GM19240 (cell line): ENCODE measurements at regions not wholly inside any gene's neighbourhood (a gene's known extent, or its start where the extent isn't known, plus 50 kb on each side); places are given as distances from the start of the nearest gene placed in this dataset.

ENCODE experiments used
- DNase-seq: peaks from one replicate; pipeline ENCODE4 v3.0.0; 2011; ENCODE audit warnings: low spot score; ENCODE audit not compliant: insufficient read length

DNA sequence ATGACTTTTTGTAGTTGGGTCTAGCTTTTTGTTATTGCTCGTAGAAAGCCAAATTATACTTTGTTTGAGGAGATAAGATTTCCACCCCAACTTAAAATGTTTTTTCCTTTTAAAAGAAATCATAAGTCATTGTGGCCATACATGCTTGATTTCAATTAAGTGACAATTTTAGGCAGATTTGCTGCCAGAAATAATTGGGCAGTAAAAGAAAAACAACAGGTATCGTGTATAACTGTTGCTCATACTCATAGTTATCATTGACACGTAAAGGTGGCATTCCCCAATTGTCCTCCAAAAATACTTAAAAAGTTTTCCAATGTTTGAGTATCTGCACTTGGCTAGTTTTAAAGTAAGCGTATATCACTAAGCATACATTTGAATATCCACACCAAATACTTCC, 313.0 kb downstream of the TEX29 start:
- DNase-seq: no peak

DNA sequence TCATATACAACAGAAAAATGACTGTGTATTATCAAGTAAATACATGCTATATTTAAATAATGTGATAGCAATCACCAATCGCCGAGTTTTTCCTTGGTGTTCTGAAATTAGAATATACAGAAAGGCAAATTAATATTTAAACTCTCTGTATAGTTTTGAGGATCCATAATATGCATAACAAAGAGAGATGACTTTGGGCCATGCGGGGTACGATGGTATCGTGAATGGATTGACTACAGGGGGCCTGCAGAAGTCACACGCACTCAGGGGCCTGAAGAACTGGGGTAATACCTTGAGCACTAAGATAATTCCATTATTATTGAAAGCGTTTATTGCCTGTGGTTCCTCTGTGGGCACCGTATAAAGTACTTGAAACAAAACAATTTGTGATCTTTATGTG, 314.0 kb downstream of the TEX29 start:
- no peak for DNase-seq

DNA sequence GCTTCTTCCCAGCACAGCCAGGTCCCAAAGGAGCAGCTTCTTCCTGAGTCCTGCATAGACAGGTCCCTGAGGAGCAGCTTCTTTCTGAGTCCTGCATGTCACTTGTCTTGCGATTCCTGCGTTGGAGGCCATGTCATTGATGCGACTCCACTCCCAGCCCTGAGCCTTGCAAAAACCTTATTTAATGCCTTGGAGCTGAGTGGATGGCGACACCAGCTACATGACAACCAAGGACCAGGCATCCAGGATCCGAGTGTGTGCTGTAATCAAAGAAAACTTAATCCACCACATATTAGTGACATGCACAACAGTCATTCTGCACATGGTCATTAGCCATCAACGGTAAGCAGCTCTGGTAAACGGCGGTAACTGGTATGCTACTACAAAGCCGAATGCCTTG, 315.8 kb downstream of the TEX29 start:
- no peak for DNase-seq

DNA sequence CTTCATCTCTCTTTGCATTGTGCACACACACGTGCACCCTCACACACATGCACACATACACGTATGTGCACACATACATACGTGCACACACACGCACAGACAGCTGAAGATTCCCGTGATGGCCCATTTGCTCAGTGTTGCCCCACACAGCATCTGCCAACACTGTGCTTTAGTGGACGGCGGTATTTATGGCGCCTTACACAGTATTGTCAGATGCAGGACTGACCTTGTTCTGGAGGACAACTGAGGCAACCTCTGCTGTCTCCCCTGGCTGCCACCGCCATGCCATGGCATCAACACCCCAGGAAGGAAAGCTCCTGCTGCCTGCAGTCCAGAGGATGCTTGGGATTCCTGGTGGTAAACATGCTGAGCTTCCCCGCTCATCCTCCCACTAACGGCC, 316.4 kb downstream of the TEX29 start:
- DNase-seq: no peak

DNA sequence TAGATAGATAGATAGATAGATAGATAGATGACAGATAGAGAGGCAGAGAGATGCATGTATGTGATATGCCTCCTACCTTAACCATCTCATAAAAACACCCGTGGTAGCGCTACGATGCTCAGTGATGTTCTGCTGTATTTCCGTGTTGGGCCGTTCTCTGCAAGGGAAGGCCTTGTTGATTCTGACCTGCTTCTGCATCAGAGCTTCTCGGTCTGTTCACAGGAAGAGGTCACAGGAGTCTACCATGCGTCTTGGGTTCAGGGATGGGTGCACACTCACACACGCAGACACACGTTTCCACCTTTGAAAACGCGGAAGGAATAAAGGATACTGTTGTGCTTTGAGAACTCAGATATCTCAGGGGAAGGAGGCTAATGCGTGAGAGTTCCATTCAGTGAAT, 316.9 kb downstream of the TEX29 start:
- DNase-seq: no peak

DNA sequence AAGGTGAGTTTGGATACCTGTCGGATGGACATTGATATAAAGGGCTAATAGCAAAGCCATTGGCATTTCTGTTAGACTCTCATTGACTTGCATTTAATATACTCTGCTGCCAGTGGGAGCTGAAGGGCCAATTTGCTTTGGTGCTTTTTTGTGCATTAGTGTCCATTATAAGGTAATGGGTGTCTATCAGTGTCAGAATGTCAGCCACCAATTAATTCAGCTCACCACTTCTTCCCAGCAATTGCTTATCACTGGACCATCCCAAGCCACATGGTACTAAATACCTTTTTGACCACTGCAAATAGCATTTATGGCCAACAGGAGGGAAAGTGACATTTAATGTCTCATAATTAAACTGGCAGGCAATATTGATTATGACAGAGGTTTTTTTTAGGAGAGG, 317.8 kb downstream of the TEX29 start:
- DNase-seq: no peak

DNA sequence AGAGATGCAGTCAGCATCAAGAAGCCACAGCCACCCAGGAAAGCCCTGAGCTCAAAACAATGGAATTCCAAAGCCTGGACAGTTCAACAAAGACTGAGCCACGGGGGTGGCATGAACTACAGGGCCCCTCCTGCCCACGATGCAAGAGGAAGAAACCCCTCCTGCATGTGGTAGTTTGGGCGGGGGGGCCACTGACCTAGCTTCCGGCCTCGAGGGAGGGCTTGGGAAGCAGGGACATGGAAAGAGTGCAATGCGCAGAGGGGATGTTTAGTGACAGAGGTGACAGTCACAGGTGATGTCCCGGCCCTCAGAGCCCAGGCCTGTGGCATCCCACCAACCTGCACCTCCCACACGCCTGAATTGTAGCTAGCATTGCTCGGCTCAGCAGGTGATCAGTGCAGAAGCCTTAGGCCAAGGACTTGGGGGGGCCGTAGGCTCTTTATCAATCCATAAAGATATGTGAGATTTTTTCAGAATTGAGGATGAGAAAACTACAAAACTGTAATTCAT, 318.8 kb downstream of the TEX29 start:
- no peak for DNase-seq

DNA sequence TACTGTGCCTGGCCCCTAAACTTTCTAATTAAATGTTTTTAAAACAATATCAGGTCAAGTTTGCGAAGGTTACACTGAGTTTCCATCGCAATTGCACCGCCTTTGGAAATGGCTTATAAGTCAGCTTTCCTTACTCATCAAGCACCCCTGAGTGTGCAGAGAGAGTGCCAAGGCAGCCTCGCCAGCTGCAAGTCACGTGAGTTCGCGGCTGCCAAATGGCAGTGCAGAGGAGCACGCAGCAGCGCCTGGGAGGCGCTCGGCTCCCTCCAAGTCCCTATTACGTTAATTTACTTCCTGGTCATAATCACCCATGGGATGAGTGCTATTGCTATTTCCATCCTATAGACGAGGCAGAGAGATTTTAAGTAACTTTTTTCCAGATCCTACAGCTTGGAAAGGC, 319.6 kb downstream of the TEX29 start:
- DNase-seq: no peak

DNA sequence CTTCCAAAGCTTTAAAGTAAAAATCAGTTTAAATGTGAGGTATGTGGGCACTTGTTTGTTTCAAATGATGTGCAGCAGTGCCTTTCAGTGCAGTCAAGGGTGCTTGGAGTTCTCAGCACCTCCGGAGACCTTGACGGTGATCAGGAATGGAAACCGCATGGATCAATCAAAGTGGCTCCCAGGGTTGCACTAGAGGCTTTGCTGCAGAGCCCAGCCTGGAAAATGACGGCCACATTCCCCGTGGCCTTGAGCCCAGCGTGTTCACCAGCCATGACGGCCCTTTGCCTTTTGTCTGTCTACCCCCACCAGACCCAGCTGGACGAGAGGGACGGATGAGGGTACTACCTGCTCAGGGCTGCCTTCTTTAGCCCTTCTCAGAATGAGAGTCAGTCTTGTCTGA, 320.0 kb downstream of the TEX29 start:
- DNase-seq: no peak

DNA sequence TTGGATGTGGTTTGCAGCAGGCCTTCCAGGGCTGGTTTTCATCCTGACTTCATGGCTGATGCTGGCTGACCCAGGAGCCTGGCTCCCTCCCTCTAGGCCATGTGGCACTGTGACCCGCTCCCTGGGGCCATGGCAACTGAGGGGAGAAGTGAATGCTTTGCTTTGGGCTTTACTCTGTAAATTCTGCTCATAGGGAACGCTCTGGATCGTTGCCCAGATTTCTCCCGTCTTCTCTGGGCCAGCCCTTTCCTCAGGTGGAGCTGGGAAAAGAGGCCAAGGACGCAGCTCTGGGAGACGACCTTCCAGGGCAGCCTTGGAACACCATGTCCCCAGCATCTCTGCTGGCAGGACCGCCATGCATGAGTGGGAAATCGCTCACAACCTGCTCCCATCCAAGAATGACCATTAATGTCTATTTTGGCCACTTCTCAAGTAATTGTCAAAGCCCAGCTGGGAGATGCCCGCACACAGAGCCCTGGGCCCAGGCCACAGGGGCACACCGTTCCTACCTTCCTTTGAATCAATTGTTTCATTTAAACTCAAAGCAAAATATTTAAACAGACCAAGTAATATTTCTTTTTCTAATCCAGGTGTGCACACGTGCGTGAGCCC, 321.8 kb downstream of the TEX29 start:
- DNase-seq: no peak

DNA sequence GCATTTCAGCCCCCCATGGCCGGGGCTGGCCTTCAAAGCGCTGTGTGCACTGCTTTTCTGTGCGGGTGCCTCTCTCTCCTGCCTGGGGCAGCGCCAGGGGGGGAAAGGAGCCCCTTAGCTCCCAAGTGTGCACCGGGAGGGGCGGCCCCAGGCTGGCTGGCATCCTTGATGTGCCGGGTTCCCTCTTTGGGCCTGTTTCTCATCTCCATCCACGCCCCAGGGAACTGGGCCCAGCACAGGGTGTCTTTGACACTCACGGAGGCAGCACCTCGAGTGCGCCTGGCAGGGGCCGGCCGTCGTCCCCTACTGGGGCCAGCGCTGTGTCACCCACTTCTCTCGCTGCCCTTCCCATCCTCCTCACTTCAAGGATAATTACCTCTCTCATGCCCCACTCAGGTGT, 324.3 kb downstream of the TEX29 start:
- no peak for DNase-seq

DNA sequence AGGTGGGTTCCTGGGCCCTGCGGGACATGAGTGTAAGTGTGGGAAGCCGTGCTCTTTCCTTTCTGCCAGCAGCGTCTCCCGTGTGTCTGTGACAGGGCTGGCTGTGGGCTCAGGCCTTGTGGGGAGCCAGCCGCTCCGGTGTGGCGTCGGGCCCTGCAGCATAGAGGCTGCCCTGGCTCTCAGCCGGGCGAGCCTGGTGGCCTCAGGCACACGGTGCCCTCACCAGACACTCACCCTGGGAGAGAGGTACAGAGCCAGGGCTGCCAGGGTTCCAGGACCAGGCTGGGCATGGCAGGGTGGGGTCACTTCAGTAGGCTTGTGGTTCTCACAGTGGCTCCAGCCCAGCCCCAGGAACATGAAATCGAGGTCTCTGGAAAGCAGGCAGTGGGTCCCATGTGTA, 324.8 kb downstream of the TEX29 start:
- no peak for DNase-seq

DNA sequence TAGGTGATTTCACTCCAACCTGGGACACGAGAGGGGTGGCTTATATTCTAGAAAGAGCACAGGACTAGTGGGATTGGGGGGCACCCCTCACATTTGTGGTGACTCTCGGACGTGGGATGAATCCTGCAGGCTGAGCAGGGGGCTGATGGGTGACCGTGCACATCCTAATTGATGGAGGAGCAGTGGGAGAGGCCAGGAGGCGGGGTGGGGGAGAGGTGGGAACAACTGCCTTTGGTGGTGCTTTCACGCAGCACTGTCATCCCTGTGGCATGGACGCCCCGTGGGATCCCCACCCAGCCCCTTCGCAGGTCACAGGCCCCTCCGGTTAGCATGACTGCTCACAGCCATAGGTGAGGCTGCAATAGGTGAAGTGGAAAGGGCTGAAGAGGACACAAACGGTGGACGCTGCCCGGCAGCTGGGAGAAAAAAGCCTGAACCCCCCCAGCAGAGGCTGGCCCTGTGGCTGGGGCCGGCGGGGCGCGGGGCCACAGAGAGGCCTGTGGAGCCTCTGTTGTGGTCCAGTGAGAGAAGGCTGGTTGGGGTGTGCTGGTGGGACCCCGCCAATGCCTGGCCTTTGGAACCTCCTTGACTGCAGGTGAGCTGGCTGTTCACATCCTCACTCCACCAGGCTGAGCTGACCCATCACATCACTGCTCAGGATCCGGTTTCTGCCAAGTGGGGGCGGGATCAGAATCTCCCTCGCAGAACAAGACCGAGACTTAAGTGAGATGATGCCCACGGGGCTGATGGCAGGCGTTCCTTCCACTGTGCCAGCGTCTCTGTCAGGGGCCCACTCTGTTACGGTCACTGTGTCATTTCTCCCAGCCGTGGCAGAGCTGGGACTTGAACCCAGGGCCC, 325.4 kb downstream of the TEX29 start:
- no peak for DNase-seq

DNA sequence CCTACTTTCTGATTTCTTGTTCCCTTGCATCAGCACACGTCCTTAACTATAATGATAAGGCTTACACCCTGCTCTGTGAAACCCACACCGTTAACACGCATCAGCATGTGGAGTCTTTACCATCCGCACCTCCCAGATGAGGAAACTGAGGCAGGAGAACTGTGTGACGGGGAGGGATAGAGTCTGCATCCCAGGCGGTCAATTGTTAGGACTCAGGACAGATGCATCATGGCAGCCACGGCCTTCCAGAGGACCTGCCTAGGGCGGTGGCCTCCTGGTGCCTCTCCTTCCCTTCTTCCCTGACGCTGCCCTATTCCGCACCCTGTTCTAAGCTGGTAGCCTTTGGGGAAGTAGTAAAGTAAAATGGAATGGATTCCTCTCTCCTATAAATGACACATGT, 326.0 kb downstream of the TEX29 start:
- DNase-seq: no peak

DNA sequence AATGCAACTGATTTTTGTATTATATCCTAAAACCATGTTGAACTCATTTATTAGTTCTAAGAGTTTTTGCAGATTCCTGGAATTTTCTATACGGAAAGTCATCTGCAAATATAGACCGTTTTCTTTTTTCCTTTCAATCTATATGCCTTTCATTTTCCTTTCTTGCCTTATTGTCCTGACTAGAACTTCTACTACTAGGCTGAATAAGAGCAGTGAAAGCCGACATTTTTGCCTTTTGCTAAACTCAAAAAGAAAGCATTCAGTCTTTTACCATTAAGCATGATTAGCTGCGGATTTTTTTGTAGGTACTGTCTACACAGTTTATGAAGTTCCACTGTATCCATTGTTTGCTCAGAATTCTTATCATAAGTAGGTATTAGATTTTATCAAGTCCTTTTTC, 328.4 kb downstream of the TEX29 start:
- no peak for DNase-seq

DNA sequence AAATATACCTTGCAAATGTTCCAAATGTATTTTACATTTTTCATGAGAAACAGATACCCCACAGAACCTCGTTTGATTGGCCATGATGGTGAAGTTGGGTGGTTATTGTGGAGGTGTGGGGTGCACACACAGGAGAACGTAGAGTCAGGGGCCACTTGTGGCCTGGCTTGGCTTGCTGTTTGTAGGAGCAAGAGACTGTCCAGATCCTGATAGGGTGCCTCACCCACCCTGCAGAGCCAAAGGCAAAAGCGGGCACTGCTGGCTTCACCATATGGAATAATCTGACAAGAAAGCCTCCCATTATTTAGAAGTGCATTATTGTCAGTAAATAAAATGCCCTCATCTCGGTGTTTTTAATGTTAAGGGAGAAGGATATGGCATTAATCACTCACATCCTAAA, 330.2 kb downstream of the TEX29 start:
- no peak for DNase-seq

DNA sequence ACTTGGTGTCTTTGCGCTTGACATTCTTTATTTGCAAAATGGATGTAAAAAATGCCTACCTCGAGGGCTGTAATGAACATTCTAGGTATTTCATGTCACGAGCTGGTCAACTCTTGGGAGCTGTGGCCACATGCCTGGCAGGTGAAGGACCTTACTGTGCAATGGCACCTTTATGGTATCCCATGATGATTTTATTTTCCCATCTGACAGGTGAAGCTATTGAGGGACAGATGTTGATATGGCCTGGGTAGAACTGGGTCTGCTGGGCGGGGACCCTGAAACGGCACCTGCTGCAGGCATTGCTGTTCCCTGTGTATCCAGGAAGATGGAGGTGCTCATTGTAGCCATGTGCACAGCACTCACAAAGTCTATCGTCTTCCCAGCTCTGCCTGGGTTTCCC, 332.2 kb downstream of the TEX29 start:
- DNase-seq: no peak

DNA sequence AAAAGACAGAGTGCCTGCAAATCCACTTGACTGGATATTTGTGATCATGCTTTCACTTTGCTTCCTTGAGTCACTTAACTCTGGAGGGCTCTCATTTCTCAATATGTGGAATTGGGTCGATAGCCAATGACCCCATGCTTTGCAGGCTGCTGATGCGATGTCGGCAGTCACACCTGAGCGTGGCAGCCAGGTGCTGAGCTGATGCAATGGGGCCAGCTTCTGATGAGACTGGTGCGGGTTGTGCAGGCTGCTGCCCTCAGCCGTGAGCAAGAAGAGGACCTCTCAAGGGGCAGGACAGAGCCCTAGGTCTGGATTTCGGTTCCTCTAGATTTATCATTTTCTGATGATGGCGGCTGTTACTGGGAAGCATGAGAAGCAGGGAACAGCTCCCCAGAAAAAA, 334.1 kb downstream of the TEX29 start:
- no peak for DNase-seq

DNA sequence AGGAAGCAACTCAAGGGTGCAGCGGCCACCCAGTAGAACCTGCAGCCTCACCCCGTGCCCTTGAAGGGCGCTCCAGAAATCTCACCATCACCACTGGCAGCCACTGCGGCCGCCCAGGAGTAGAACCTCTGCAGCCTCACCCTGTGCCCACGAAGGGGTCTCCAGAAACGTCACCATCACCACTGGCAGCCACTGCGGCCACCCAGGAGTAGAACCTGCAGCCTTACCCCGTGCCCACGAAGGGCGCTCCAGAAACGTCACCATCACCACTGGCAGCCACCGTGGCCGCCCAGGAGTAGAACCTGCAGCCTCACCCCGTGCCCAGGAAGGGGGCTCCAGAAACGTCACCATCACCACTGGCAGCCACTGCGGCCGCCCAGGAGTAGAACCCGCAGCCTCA, 336.0 kb downstream of the TEX29 start:
- DNase-seq: no peak

DNA sequence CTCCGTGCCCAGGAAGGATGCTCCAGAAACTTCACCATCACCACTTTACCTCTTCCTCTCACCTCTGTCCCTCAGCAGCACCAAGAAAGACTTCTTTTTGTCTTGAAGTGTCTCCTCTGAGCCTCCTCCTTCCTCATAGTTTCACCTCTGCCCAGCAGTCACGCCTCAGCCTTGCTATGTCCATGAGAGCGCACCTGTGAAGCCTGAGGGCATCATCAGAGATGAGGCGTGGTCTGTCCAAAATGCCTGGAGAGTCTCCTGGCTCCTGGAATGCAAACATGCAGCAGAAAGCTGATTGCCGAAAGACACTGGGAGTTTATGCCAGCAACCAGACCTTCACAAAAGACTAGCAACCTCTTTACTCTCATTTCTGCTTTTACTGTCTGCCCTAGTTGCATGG, 336.6 kb downstream of the TEX29 start:
- no peak for DNase-seq

DNA sequence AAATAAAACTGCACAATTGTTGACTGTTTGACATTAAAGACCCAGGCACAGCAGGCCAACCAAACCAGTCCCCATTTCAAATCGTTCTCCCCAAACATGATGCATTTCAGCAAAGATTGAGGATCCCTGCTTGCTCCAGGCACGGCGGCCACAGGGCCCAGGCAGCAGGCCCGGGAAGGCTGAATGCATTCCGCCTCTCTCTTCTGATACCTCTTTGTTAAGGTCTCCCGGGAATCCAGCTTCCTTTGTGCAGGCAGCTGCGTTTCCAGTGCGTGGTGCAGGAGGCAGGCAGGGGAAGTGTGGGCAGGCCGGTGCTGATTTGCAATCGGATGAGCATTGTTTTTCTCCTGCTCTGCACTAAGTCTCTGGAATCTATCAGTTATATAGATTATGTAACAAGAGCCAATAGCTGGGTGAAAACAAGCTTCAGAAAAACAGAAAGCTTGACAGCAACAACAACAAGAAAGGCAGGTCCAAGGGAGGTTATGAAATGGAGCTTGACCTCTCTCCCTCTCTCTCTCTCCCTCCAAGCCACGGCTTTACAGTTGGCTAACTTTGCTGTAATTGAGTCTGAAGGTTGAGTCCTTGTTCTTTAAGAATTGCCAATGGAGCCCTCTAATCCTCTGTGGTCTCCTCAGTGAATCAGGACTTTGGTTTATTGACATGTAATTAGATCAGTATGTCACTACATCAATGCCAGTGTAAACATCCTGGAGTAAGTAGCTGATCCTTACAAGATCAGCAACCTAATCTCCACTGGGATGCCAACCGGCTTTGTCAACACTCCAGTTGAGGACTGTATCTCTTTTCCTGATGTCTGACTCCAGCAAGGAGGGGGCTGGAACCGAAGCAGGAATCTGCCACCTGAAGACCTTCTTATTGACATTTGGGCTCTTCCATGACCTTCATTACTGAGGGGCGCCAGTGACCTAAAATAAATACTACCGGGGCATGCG, 338.0 kb downstream of the TEX29 start:
- DNase-seq: no peak

DNA sequence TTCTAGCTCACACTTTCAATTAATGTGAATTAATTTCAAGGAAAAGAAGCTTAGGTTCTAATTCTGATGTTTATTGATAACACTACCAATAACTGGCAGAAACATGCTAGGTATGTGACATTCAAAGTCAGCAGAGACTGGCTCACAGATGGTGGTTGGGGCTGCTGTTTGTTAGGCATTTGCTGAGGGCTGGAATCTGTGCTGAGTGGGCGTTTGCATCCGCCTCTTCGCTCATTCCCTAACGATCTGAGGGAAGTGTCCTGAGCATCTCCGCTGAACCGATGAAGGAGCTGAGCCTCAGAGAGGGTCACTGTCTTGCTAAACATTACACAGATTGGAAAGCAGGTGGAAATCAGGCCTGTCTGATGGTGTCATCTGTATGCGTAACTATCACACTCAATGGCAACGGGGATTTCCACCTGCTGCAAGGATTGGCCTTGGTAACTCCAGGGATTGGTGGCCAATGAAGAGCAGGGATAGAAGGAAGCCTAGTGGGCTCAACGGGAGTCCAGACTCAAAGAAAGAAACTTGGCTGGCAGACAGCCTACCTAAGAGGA, 338.9 kb downstream of the TEX29 start:
- no peak for DNase-seq
